ENCODE measurements at regions not wholly inside any gene's neighbourhood (a gene's known extent, or its start where the extent isn't known, plus 50 kb on each side); places are given as distances from the start of the nearest gene placed in this dataset.

GRCh38 chrX:16440446-16440845, 209.5 kb upstream of the S100G start:
- H3K4me3 ChIP-seq (ENCODE audit: low read length in 2 of 2): no peak overlapping the region
- no peaks in the 10 kb centered on the region for H3K4me1 ChIP-seq (ENCODE audit: control insufficient read depth, insufficient read depth, low read length)
- no peaks in the 10 kb centered on the region for H3K9me3 ChIP-seq (ENCODE audit: control insufficient read depth in 2 of 2, low read length in 2 of 2)
- no peak overlapping the region for H3K9ac ChIP-seq (ENCODE audit: low read length in 2 of 2)
- H3K36me3 ChIP-seq (ENCODE audit: control insufficient read depth in 2 of 2, insufficient read depth in 2 of 2, low read length in 2 of 2): no peaks in the 10 kb centered on the region
- no peak overlapping the region for H3K27ac ChIP-seq (ENCODE audit: low read length)
- no peaks in the 10 kb centered on the region for H3K27me3 ChIP-seq (ENCODE audit: control insufficient read depth in 1 of 2, insufficient read depth in 2 of 2, low read length in 2 of 2)

- H3K27ac ChIP-seq (ENCODE audit: low read length): no peak overlapping the region
- H3K9me3 ChIP-seq (ENCODE audit: control insufficient read depth in 2 of 2, low read length in 2 of 2): no peaks in the 10 kb centered on the region
- no peak overlapping the region for H3K9ac ChIP-seq (ENCODE audit: low read length in 2 of 2)
- H3K4me3 ChIP-seq (ENCODE audit: low read length in 2 of 2): no peak overlapping the region
- no peaks in the 10 kb centered on the region for H3K4me1 ChIP-seq (ENCODE audit: control insufficient read depth, insufficient read depth, low read length)
- peaks cover 0 to 3% of the 10 kb centered on the region in 2 donors for H3K27me3 ChIP-seq (ENCODE audit: control insufficient read depth in 1 of 2, insufficient read depth in 2 of 2, low read length in 2 of 2)
- no peaks in the 10 kb centered on the region for H3K36me3 ChIP-seq (ENCODE audit: control insufficient read depth in 2 of 2, insufficient read depth in 2 of 2, low read length in 2 of 2)
Observed at GRCh38 chrX:16444353-16444752, 205.6 kb upstream of the S100G start.

GRCh38 chrX:16445166-16445752, 204.7 kb upstream of the S100G start:
- no peak overlapping the region for H3K4me3 ChIP-seq (ENCODE audit: low read length in 2 of 2)
- no peaks in the 10 kb centered on the region for H3K9me3 ChIP-seq (ENCODE audit: control insufficient read depth in 2 of 2, low read length in 2 of 2)
- no peak overlapping the region for H3K9ac ChIP-seq (ENCODE audit: low read length in 2 of 2)
- H3K27ac ChIP-seq (ENCODE audit: low read length): no peak overlapping the region
- H3K4me1 ChIP-seq (ENCODE audit: control insufficient read depth, insufficient read depth, low read length): no peaks in the 10 kb centered on the region
- peaks cover 0 to 3% of the 10 kb centered on the region in 2 donors for H3K27me3 ChIP-seq (ENCODE audit: control insufficient read depth in 1 of 2, insufficient read depth in 2 of 2, low read length in 2 of 2)
- H3K36me3 ChIP-seq (ENCODE audit: control insufficient read depth in 2 of 2, insufficient read depth in 2 of 2, low read length in 2 of 2): no peaks in the 10 kb centered on the region

GRCh38 chrX:16451334-16451733, 198.6 kb upstream of the S100G start:
- no peaks in the 10 kb centered on the region for H3K4me1 ChIP-seq (ENCODE audit: control insufficient read depth, insufficient read depth, low read length)
- H3K9ac ChIP-seq (ENCODE audit: low read length in 2 of 2): no peak overlapping the region
- H3K36me3 ChIP-seq (ENCODE audit: control insufficient read depth in 2 of 2, insufficient read depth in 2 of 2, low read length in 2 of 2): no peaks in the 10 kb centered on the region
- H3K27ac ChIP-seq (ENCODE audit: low read length): no peak overlapping the region
- H3K9me3 ChIP-seq (ENCODE audit: control insufficient read depth in 2 of 2, low read length in 2 of 2): no peaks in the 10 kb centered on the region
- H3K27me3 ChIP-seq (ENCODE audit: control insufficient read depth in 1 of 2, insufficient read depth in 2 of 2, low read length in 2 of 2): peaks cover 0 to 3% of the 10 kb centered on the region in 2 donors
- no peak overlapping the region for H3K4me3 ChIP-seq (ENCODE audit: low read length in 2 of 2)

- Histone ChIP-seq H3K9ac (ENCODE audit: low read length in 2 of 2) (no peak overlapping the region), H3K27ac (ENCODE audit: low read length) (no peak overlapping the region), H3K4me3 (ENCODE audit: low read length in 2 of 2) (no peak overlapping the region), H3K36me3 (ENCODE audit: control insufficient read depth in 2 of 2, insufficient read depth in 2 of 2, low read length in 2 of 2) (no peaks in the 10 kb centered on the region), H3K9me3 (ENCODE audit: control insufficient read depth in 2 of 2, low read length in 2 of 2) (no peaks in the 10 kb centered on the region), H3K4me1 (ENCODE audit: control insufficient read depth, insufficient read depth, low read length) (no peaks in the 10 kb centered on the region), H3K27me3 (ENCODE audit: control insufficient read depth in 1 of 2, insufficient read depth in 2 of 2, low read length in 2 of 2) (no peaks in the 10 kb centered on the region)
Observed at GRCh38 chrX:16454926-16455325, 195.0 kb upstream of the S100G start.

GRCh38 chrX:16457239-16457638, 192.7 kb upstream of the S100G start:
- Histone ChIP-seq H3K9ac (ENCODE audit: low read length in 2 of 2) (no peak overlapping the region), H3K27me3 (ENCODE audit: control insufficient read depth in 1 of 2, insufficient read depth in 2 of 2, low read length in 2 of 2) (no peaks in the 10 kb centered on the region), H3K9me3 (ENCODE audit: control insufficient read depth in 2 of 2, low read length in 2 of 2) (no peaks in the 10 kb centered on the region), H3K4me3 (ENCODE audit: low read length in 2 of 2) (no peak overlapping the region), H3K36me3 (ENCODE audit: control insufficient read depth in 2 of 2, insufficient read depth in 2 of 2, low read length in 2 of 2) (no peaks in the 10 kb centered on the region), H3K27ac (ENCODE audit: low read length) (no peak overlapping the region), H3K4me1 (ENCODE audit: control insufficient read depth, insufficient read depth, low read length) (peaks cover 2% of the 10 kb centered on the region)

GRCh38 chrX:16458208-16458607, 191.8 kb upstream of the S100G start:
- no peaks in the 10 kb centered on the region for H3K9me3 ChIP-seq (ENCODE audit: control insufficient read depth in 2 of 2, low read length in 2 of 2)
- no peak overlapping the region for H3K9ac ChIP-seq (ENCODE audit: low read length in 2 of 2)
- H3K36me3 ChIP-seq (ENCODE audit: control insufficient read depth in 2 of 2, insufficient read depth in 2 of 2, low read length in 2 of 2): no peaks in the 10 kb centered on the region
- no peak overlapping the region for H3K27ac ChIP-seq (ENCODE audit: low read length)
- H3K4me3 ChIP-seq (ENCODE audit: low read length in 2 of 2): no peak overlapping the region
- peaks cover 4% of the 10 kb centered on the region for H3K4me1 ChIP-seq (ENCODE audit: control insufficient read depth, insufficient read depth, low read length)
- no peaks in the 10 kb centered on the region for H3K27me3 ChIP-seq (ENCODE audit: control insufficient read depth in 1 of 2, insufficient read depth in 2 of 2, low read length in 2 of 2)

GRCh38 chrX:16459008-16459407, 190.9 kb upstream of the S100G start:
- no peak overlapping the region for H3K27ac ChIP-seq (ENCODE audit: low read length)
- peaks cover 4% of the 10 kb centered on the region for H3K4me1 ChIP-seq (ENCODE audit: control insufficient read depth, insufficient read depth, low read length)
- H3K4me3 ChIP-seq (ENCODE audit: low read length in 2 of 2): no peak overlapping the region
- no peaks in the 10 kb centered on the region for H3K9me3 ChIP-seq (ENCODE audit: control insufficient read depth in 2 of 2, low read length in 2 of 2)
- no peaks in the 10 kb centered on the region for H3K27me3 ChIP-seq (ENCODE audit: control insufficient read depth in 1 of 2, insufficient read depth in 2 of 2, low read length in 2 of 2)
- H3K9ac ChIP-seq (ENCODE audit: low read length in 2 of 2): no peak overlapping the region
- H3K36me3 ChIP-seq (ENCODE audit: control insufficient read depth in 2 of 2, insufficient read depth in 2 of 2, low read length in 2 of 2): no peaks in the 10 kb centered on the region

GRCh38 chrX:16461968-16462367, 188.0 kb upstream of the S100G start:
- no peak overlapping the region for H3K9ac ChIP-seq (ENCODE audit: low read length in 2 of 2)
- no peaks in the 10 kb centered on the region for H3K36me3 ChIP-seq (ENCODE audit: control insufficient read depth in 2 of 2, insufficient read depth in 2 of 2, low read length in 2 of 2)
- H3K27ac ChIP-seq (ENCODE audit: low read length): no peak overlapping the region
- H3K9me3 ChIP-seq (ENCODE audit: control insufficient read depth in 2 of 2, low read length in 2 of 2): no peaks in the 10 kb centered on the region
- H3K27me3 ChIP-seq (ENCODE audit: control insufficient read depth in 1 of 2, insufficient read depth in 2 of 2, low read length in 2 of 2): peaks cover 0 to 2% of the 10 kb centered on the region in 2 donors
- no peak overlapping the region for H3K4me3 ChIP-seq (ENCODE audit: low read length in 2 of 2)
- peaks cover 4% of the 10 kb centered on the region for H3K4me1 ChIP-seq (ENCODE audit: control insufficient read depth, insufficient read depth, low read length)

GRCh38 chrX:16462912-16463311, 187.0 kb upstream of the S100G start:
- H3K27me3 ChIP-seq (ENCODE audit: control insufficient read depth in 1 of 2, insufficient read depth in 2 of 2, low read length in 2 of 2): peaks cover 0 to 2% of the 10 kb centered on the region in 2 donors
- H3K36me3 ChIP-seq (ENCODE audit: control insufficient read depth in 2 of 2, insufficient read depth in 2 of 2, low read length in 2 of 2): no peaks in the 10 kb centered on the region
- H3K9ac ChIP-seq (ENCODE audit: low read length in 2 of 2): peak overlapping the region in 1 of 2 donors; percentile 33
- H3K4me3 ChIP-seq (ENCODE audit: low read length in 2 of 2): no peak overlapping the region
- no peaks in the 10 kb centered on the region for H3K9me3 ChIP-seq (ENCODE audit: control insufficient read depth in 2 of 2, low read length in 2 of 2)
- H3K27ac ChIP-seq (ENCODE audit: low read length): peak overlapping the region; percentile 31
- peaks cover 4% of the 10 kb centered on the region for H3K4me1 ChIP-seq (ENCODE audit: control insufficient read depth, insufficient read depth, low read length)

GRCh38 chrX:16464369-16464768, 185.6 kb upstream of the S100G start:
- Histone ChIP-seq H3K36me3 (ENCODE audit: control insufficient read depth in 2 of 2, insufficient read depth in 2 of 2, low read length in 2 of 2) (no peaks in the 10 kb centered on the region), H3K9me3 (ENCODE audit: control insufficient read depth in 2 of 2, low read length in 2 of 2) (no peaks in the 10 kb centered on the region), H3K9ac (ENCODE audit: low read length in 2 of 2) (no peak overlapping the region), H3K4me3 (ENCODE audit: low read length in 2 of 2) (no peak overlapping the region), H3K27ac (ENCODE audit: low read length) (no peak overlapping the region), H3K27me3 (ENCODE audit: control insufficient read depth in 1 of 2, insufficient read depth in 2 of 2, low read length in 2 of 2) (peaks cover 0 to 2% of the 10 kb centered on the region in 2 donors), H3K4me1 (ENCODE audit: control insufficient read depth, insufficient read depth, low read length) (peaks cover 4% of the 10 kb centered on the region)

Measured in stomach smooth muscle (tissue), 2 donors.